B cell (primary cell): ENCODE measurements at regions not wholly inside any gene's neighbourhood (a gene's known extent, or its start where the extent isn't known, plus 50 kb on each side); places are given as distances from the start of the nearest gene placed in this dataset.

Experiments used
- ATAC-seq: fragments of 200-7000 bp; cut with Tn5 transposase; one replicate; pipeline ENCODE4 v1.10.0; 2021; ENCODE audit warnings: low read depth, mild to moderate bottlenecking, moderate number of reproducible peaks, moderate library complexity
- CTCF ChIA-PET: fragments of 350-600 bp; sonication (Branson Sonifier 250); formaldehyde crosslinking; loops from one replicate; lab custom pipeline; 2021; ENCODE audit warnings: antibody characterized with exemption, inconsistent platforms; lab: Charles Lee
- POLR2A ChIA-PET: fragments of 350-600 bp; sonication (Branson Sonifier 250); formaldehyde crosslinking; loops from one replicate; lab custom pipeline; 2021; ENCODE audit warnings: antibody characterized with exemption; lab: Charles Lee
- DNase-seq: peaks from one replicate; pipeline ENCODE4 v3.0.0; 2013
- H2AFZ ChIP-seq: 2 replicates; pipeline ENCODE4 v1.6.1; 2012; ENCODE audit warnings: mild to moderate bottlenecking, low read depth, low read length; ENCODE audit not compliant: insufficient read depth, poor library complexity, severe bottlenecking
- H3K27ac ChIP-seq, 2 donors: 1 replicate in 1 of 2; 2 replicates in 1 of 2; pipeline ENCODE4 v1.5.1; 2012 to 2013; ENCODE audit warnings: low read length in 2 of 2, mild to moderate bottlenecking in 2 of 2, moderate library complexity in 1 of 2
- H3K27me3 ChIP-seq, 4 experiments: fragments of 200-600 bp in 1 of 4; sonication (generic) in 1 of 4; replicated peaks in 1 of 4; 1 replicate in 2 of 4; 2 replicates in 2 of 4; pipeline versions ENCODE4 v1.6.1 to v1.7.0; 2013 to 2016; ENCODE audit warnings: low read length in 3 of 4, mild to moderate bottlenecking in 2 of 4, mixed read lengths in 1 of 4, moderate library complexity in 1 of 4; ENCODE audit not compliant: insufficient read depth in 4 of 4, control insufficient read depth in 3 of 4; ENCODE audit errors: control extremely low read depth in 1 of 4
- H3K36me3 ChIP-seq, 2 experiments: replicated peaks in 1 of 2; 1 replicate in 1 of 2; 2 replicates in 1 of 2; pipeline versions ENCODE4 v1.6.1 to v1.7.1; 2013; ENCODE audit warnings: low read length in 1 of 2; ENCODE audit not compliant: insufficient read depth in 2 of 2, control insufficient read depth in 1 of 2; ENCODE audit errors: control extremely low read depth in 1 of 2, extremely low read depth in 1 of 2
- H3K4me1 ChIP-seq, 2 donors: fragments of 200-600 bp in 1 of 2; sonication (generic) in 1 of 2; 1 replicate in 1 of 2; 2 replicates in 1 of 2; pipeline versions ENCODE4 v1.5.1 to v1.6.1; 2013 to 2017; ENCODE audit warnings: low read length in 2 of 2; ENCODE audit not compliant: control insufficient read depth in 2 of 2, insufficient read depth in 2 of 2
- H3K4me2 ChIP-seq: replicated peaks from 2 replicates; pipeline ENCODE3; 2012; ENCODE audit warnings: mild to moderate bottlenecking, low read depth, low read length; ENCODE audit not compliant: poor library complexity, severe bottlenecking
- H3K4me3 ChIP-seq, 5 experiments: fragments of 200-600 bp in 1 of 5; sonication (generic) in 1 of 5; 1 replicate in 3 of 5; 2 replicates in 2 of 5; pipeline versions ENCODE4 v1.5.1 to v1.7.0; 2011 to 2016; ENCODE audit warnings: low read length in 4 of 5, mild to moderate bottlenecking in 4 of 5, low read depth in 2 of 5, control low read depth in 1 of 5, moderate library complexity in 1 of 5; ENCODE audit not compliant: insufficient read depth in 1 of 5; ENCODE audit errors: control extremely low read depth in 1 of 5, extremely low read depth in 1 of 5
- H3K79me2 ChIP-seq: fragments of 200-600 bp; sonication (generic); one replicate; pipeline ENCODE4 v1.6.0; 2016; ENCODE audit warnings: low read length; ENCODE audit not compliant: control insufficient read depth, insufficient read depth
- H3K9ac ChIP-seq: fragments of 200-600 bp; sonication (generic); 2 replicates; pipeline ENCODE4 v1.6.1; 2017; ENCODE audit warnings: mild to moderate bottlenecking, low read length, moderate library complexity
- H3K9me3 ChIP-seq, 3 donors: one replicate each; pipeline versions ENCODE4 v1.6.1 to v1.7.1; 2013; ENCODE audit warnings: low read length in 2 of 3; ENCODE audit not compliant: control insufficient read depth in 2 of 3, insufficient read depth in 1 of 3; ENCODE audit errors: control extremely low read depth in 1 of 3
- H4K20me1 ChIP-seq: 2 replicates; pipeline ENCODE4 v1.6.0; 2012; ENCODE audit warnings: mild to moderate bottlenecking, low read length; ENCODE audit not compliant: insufficient read depth, control insufficient read depth, poor library complexity, severe bottlenecking
- H3K27ac Mint-ChIP-seq: one replicate; pipeline ENCODE4 v1.8.0; 2021; ENCODE audit warnings: mixed read lengths
- H3K27me3 Mint-ChIP-seq: one replicate; pipeline ENCODE4 v1.8.0; 2021; ENCODE audit warnings: mixed read lengths
- H3K4me1 Mint-ChIP-seq: one replicate; pipeline ENCODE4 v1.8.0; 2021; ENCODE audit warnings: mixed read lengths
- H3K4me3 Mint-ChIP-seq: one replicate; pipeline ENCODE4 v1.8.0; 2021; ENCODE audit warnings: mixed read lengths
- H3K9me3 Mint-ChIP-seq: one replicate; pipeline ENCODE4 v1.8.0; 2022; ENCODE audit warnings: mixed read lengths; ENCODE audit not compliant: insufficient read depth
- EZH2 ChIP-seq: IDR thresholded peaks from 2 replicates; pipeline ENCODE4 v1.6.1; 2012; ENCODE audit warnings: borderline replicate concordance, low read depth, mild to moderate bottlenecking, moderate library complexity, low read length; ENCODE audit not compliant: insufficient read depth, poor library complexity, severe bottlenecking
- intact Hi-C: fragments of 100-400 bp; cut with micrococcal nuclease; formaldehyde crosslinking; loops from one replicate; pipeline ENCODE4 v1.10.0; 2022
- TF ChIP-seq, protein P1 (sequence below): fragments of 200-600 bp; IDR thresholded peaks from one replicate; pipeline ENCODE4 v1.8.0; 2022; ENCODE audit warnings: antibody characterized with exemption, mild to moderate bottlenecking

GRCh38 chr20:39632757-39633156 lies 670.6 kb downstream of the DHX35 start:
- Histone ChIP-seq H2AFZ (no peak overlapping the region), H3K4me1 (no peaks in the 10 kb centered on the region), H3K27ac (no peak overlapping the region), H4K20me1 (no peaks in the 10 kb centered on the region), H3K9ac (no peak overlapping the region), H3K79me2 (no peaks in the 10 kb centered on the region), H3K4me2 (no peak overlapping the region), H3K27me3 (no peaks in the 10 kb centered on the region), H3K36me3 (no peaks in the 10 kb centered on the region), H3K4me3 (no peak overlapping the region), H3K9me3 (no peaks in the 10 kb centered on the region)
- DNase-seq (no peak), ATAC-seq (no peak)
- Mint-ChIP-seq H3K4me1 (no peaks in the 10 kb centered on the region), H3K9me3 (no peaks in the 10 kb centered on the region), H3K27me3 (no peaks in the 10 kb centered on the region), H3K4me3 (no peak overlapping the region), H3K27ac (no peak overlapping the region)
- ChIA-PET CTCF (no interaction called here), POLR2A (no interaction called here)
- TF ChIP-seq, protein P1, sequence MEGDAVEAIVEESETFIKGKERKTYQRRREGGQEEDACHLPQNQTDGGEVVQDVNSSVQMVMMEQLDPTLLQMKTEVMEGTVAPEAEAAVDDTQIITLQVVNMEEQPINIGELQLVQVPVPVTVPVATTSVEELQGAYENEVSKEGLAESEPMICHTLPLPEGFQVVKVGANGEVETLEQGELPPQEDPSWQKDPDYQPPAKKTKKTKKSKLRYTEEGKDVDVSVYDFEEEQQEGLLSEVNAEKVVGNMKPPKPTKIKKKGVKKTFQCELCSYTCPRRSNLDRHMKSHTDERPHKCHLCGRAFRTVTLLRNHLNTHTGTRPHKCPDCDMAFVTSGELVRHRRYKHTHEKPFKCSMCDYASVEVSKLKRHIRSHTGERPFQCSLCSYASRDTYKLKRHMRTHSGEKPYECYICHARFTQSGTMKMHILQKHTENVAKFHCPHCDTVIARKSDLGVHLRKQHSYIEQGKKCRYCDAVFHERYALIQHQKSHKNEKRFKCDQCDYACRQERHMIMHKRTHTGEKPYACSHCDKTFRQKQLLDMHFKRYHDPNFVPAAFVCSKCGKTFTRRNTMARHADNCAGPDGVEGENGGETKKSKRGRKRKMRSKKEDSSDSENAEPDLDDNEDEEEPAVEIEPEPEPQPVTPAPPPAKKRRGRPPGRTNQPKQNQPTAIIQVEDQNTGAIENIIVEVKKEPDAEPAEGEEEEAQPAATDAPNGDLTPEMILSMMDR = no peak
- no peak for TF ChIP-seq EZH2
- intact Hi-C loops = no loop called here

- H3K4me1 Mint-ChIP-seq = no peaks in the 10 kb centered on the region
- no peaks in the 10 kb centered on the region for H3K9me3 ChIP-seq
- H3K9ac ChIP-seq = no peak overlapping the region
- H3K27ac ChIP-seq = no peak overlapping the region
- no peaks in the 10 kb centered on the region for H3K27me3 Mint-ChIP-seq
- no peak for DNase-seq
- no peaks in the 10 kb centered on the region for H3K27me3 ChIP-seq
- H2AFZ ChIP-seq = no peak overlapping the region
- no peaks in the 10 kb centered on the region for H3K79me2 ChIP-seq
- no peaks in the 10 kb centered on the region for H3K36me3 ChIP-seq
- H3K27ac Mint-ChIP-seq = no peak overlapping the region
- no peak for ATAC-seq
- POLR2A ChIA-PET = no interaction called here
- no peak overlapping the region for H3K4me3 Mint-ChIP-seq
- H3K4me1 ChIP-seq = no peaks in the 10 kb centered on the region
- intact Hi-C loops = no loop called here
- H3K4me2 ChIP-seq = no peak overlapping the region
- H3K4me3 ChIP-seq = no peak overlapping the region
- TF ChIP-seq EZH2 = no peak
- TF ChIP-seq, protein P1 = no peak
- no peaks in the 10 kb centered on the region for H4K20me1 ChIP-seq
- no peaks in the 10 kb centered on the region for H3K9me3 Mint-ChIP-seq
- CTCF ChIA-PET = no interaction called here
These were observed 670.0 kb downstream of the DHX35 start for GRCh38 chr20:39632176-39632575.
